K562 (cell line): ENCODE measurements at regions not wholly inside any gene's neighbourhood (a gene's known extent, or its start where the extent isn't known, plus 50 kb on each side); places are given as distances from the start of the nearest gene placed in this dataset.

ENCODE experiments used
- ATAC-seq: fragments of 200-7000 bp; cut with Tn5 transposase; 3 replicates; pipeline ENCODE4 v1.9.1; 2020; ENCODE audit warnings: moderate library complexity
- BruUV-seq: library from RNA; stranded (reverse); fragments of 400-500 nt; replicated peaks from 2 replicates; lab custom pipeline; 2021; lab: Mats Ljungman, UMichigan
- CTCF ChIA-PET: fragments of 300-600 bp; formaldehyde crosslinking; extraction: SDS; loops from one replicate; lab custom pipeline; 2021; ENCODE audit warnings: low intra/inter-chr PET ratio; lab: Yijun Ruan, JAX
- POLR2A ChIA-PET: fragments of 300-600, 350-650 bp; sonication (Branson Sonifier 250); formaldehyde crosslinking; extraction: SDS; loops from one replicate; lab custom pipeline; 2021; ENCODE audit warnings: antibody characterized with exemption, inconsistent platforms; lab: Yijun Ruan, JAX
- DNase-seq, 4 experiments: peaks; one replicate each; pipeline versions ENCODE4 v3.0.0 to v3.0.0-alpha.2; 2011 to 2018; ENCODE audit warnings: low spot score in 3 of 4, mixed read lengths in 3 of 4; ENCODE audit errors: extremely low read depth in 1 of 4
- FAIRE-seq: peaks from 2 replicates; lab custom pipeline; 2011; peaks lifted over from hg19 to GRCh38; lab: Jason Lieb, UNC
- H2AFZ ChIP-seq: 2 replicates; pipeline ENCODE4 v1.6.0; 2011; ENCODE audit warnings: low read depth, low read length, control low read depth, inconsistent platforms
- H3K27ac ChIP-seq: fragments of 200-600 bp; 3 replicates; pipeline ENCODE4 v1.8.0; 2011; ENCODE audit warnings: low read depth, mild to moderate bottlenecking, control low read depth, inconsistent platforms, low read length, moderate library complexity, mixed read lengths; ENCODE audit errors: extremely low read depth
- H3K27me3 ChIP-seq, 2 experiments: fragments of 300-600 bp in 1 of 2; 2 replicates in 1 of 2; 3 replicates in 1 of 2; pipeline versions ENCODE4 v1.6.0 to v1.8.0; 2011; ENCODE audit warnings: inconsistent platforms in 2 of 2, low read length in 2 of 2, mild to moderate bottlenecking in 1 of 2, mixed read lengths in 1 of 2, moderate library complexity in 1 of 2; ENCODE audit not compliant: control insufficient read depth in 2 of 2, insufficient read depth in 2 of 2
- H3K36me3 ChIP-seq: fragments of 300-600 bp; 3 replicates; pipeline ENCODE4 v1.8.0; 2011; ENCODE audit warnings: mild to moderate bottlenecking, low read length, inconsistent platforms; ENCODE audit not compliant: control insufficient read depth, insufficient read depth
- H3K4me1 ChIP-seq, 2 experiments: fragments of 200-600 bp in 1 of 2; replicated peaks in 1 of 2; 2 replicates in 1 of 2; 3 replicates in 1 of 2; pipeline versions ENCODE4 v1.5.1 to v1.8.0; 2011; ENCODE audit warnings: inconsistent platforms in 2 of 2, low read length in 2 of 2, mild to moderate bottlenecking in 1 of 2, mixed read lengths in 1 of 2, moderate library complexity in 1 of 2; ENCODE audit not compliant: control insufficient read depth in 2 of 2, insufficient read depth in 2 of 2
- H3K4me2 ChIP-seq: 2 replicates; pipeline ENCODE4 v1.6.1; 2011; ENCODE audit warnings: low read length, control low read depth, inconsistent platforms, mixed read lengths; ENCODE audit not compliant: insufficient read depth
- H3K4me3 ChIP-seq: fragments of 200-600 bp; sonication (generic), shearing (Covaris generic); 2 replicates; pipeline ENCODE4 v1.5.1; 2016; ENCODE audit warnings: control low read depth, inconsistent platforms
- H3K79me2 ChIP-seq: fragments of 200-600 bp; 3 replicates; pipeline ENCODE4 v1.8.0; 2011; ENCODE audit warnings: low read length, inconsistent platforms; ENCODE audit not compliant: control insufficient read depth, insufficient read depth
- H3K9ac ChIP-seq, 2 experiments: 2 replicates each; pipeline versions ENCODE4 v1.6.0 to v1.6.1; 2011; ENCODE audit warnings: low read depth in 2 of 2, low read length in 2 of 2, control low read depth in 1 of 2, inconsistent platforms in 1 of 2, mild to moderate bottlenecking in 1 of 2, mixed read lengths in 1 of 2; ENCODE audit not compliant: insufficient read depth in 1 of 2
- H3K9me1 ChIP-seq: one replicate; pipeline ENCODE4 v1.6.0; 2011; ENCODE audit warnings: inconsistent platforms, mild to moderate bottlenecking, low read length, moderate library complexity; ENCODE audit not compliant: control insufficient read depth, insufficient read depth
- H3K9me3 ChIP-seq: replicated peaks from 2 replicates; pipeline ENCODE4 v1.5.1; 2011; ENCODE audit warnings: low read depth, low read length, inconsistent platforms; ENCODE audit not compliant: control insufficient read depth, insufficient read depth
- H4K20me1 ChIP-seq: replicated peaks from 2 replicates; pipeline ENCODE4 v1.6.1; 2011; ENCODE audit warnings: low read length, inconsistent platforms, mixed read lengths; ENCODE audit not compliant: control insufficient read depth, insufficient read depth
- FOXK2 ChIP-seq, 2 experiments: fragments of 450-650 bp; IDR thresholded peaks in 1 of 2; conservative IDR thresholded peaks in 1 of 2; 2 replicates each; pipeline ENCODE4 v1.6.1; 2016; ENCODE audit warnings: low read depth in 2 of 2, mild to moderate bottlenecking in 1 of 2
- HDAC2 ChIP-seq: fragments of 450-650 bp; IDR thresholded peaks from 2 replicates; pipeline ENCODE4 v1.6.1; 2016; ENCODE audit warnings: mild to moderate bottlenecking
- HMG20A ChIP-seq: fragments of 450-650 bp; formaldehyde crosslinking; conservative IDR thresholded peaks from 2 replicates; pipeline ENCODE4 v1.4.0; 2020; ENCODE audit warnings: mild to moderate bottlenecking, mixed read lengths
- HNRNPH1 ChIP-seq: fragments of 200-400 bp; formaldehyde crosslinking; optimal IDR thresholded peaks from 2 replicates; pipeline ENCODE3; 2017; ENCODE audit warnings: low read depth, mild to moderate bottlenecking, low read length, moderate library complexity
- MCM5 ChIP-seq: fragments of 450-650 bp; IDR thresholded peaks from 2 replicates; pipeline ENCODE4 v1.6.1; 2016; ENCODE audit warnings: low read depth
- POLR2AphosphoS2 ChIP-seq: IDR thresholded peaks from 2 replicates; pipeline ENCODE4 v1.6.1; 2012; ENCODE audit warnings: low read length, improper control_type of control experiment
- RNF219 ChIP-seq: fragments of 250-450 bp; sonication (Bioruptor Pico); IDR thresholded peaks from 2 replicates; pipeline ENCODE4 v1.5.0; 2022; ENCODE audit warnings: mild to moderate bottlenecking
- TAF9B ChIP-seq: fragments of 450-650 bp; IDR thresholded peaks from 2 replicates; pipeline ENCODE4 v1.6.1; 2018; ENCODE audit warnings: mild to moderate bottlenecking; ENCODE audit not compliant: partially characterized antibody
- ZNF444 ChIP-seq: fragments of 250-450 bp; sonication (Bioruptor Pico); IDR thresholded peaks from 2 replicates; pipeline ENCODE4 v1.4.0; 2020; ENCODE audit warnings: mild to moderate bottlenecking, moderate library complexity
- WGBS: fragments of 100-300 bp; shearing (Covaris generic); methylation state at CpG from one replicate; pipeline ENCODE4 v1.1.6; 2016; ENCODE audit warnings: low coverage, mixed read lengths; ENCODE audit not compliant: insufficient coverage; ENCODE audit errors: missing lambda C conversion rate; 5-methylcytosine and 5-hydroxymethylcytosine counted together
- in situ Hi-C: fragments of 300-500 bp; cut with MboI; formaldehyde crosslinking; loops from 4 replicates; pipeline ENCODE4 v1.15.0; 2018; ENCODE audit warnings: inconsistent platforms, mixed read lengths
- intact Hi-C: fragments of 100-400 bp; cut with micrococcal nuclease; formaldehyde crosslinking; loops from 2 replicates; pipeline ENCODE4 v1.14.2; 2022

GRCh38 chr3:72238010-72238691 is 453.2 kb upstream of the PROK2 start:
- Histone ChIP-seq H3K27ac (no peak overlapping the region), H3K27me3 (no peaks in the 10 kb centered on the region), H3K4me2 (no peak overlapping the region), H3K4me1 (no peaks in the 10 kb centered on the region; a peak in 1 of 5 replicates), H4K20me1 (no peaks in the 10 kb centered on the region), H3K4me3 (no peak overlapping the region), H3K36me3 (no peaks in the 10 kb centered on the region), H3K9ac (no peak overlapping the region; a peak in 1 of 4 replicates), H3K9me3 (no peaks in the 10 kb centered on the region), H3K9me1 (no peaks in the 10 kb centered on the region), H3K79me2 (no peaks in the 10 kb centered on the region), H2AFZ (no peak overlapping the region)
- no peak for DNase-seq
- FAIRE-seq = no peak
- TF ChIP-seq TAF9B (no peak), HDAC2 (no peak), HMG20A (no peak), MCM5 (no peak), RNF219 (no peak), ZNF444 (CRISPR knock-in tag) (no peak), HNRNPH1 (no peak), FOXK2 (conservative IDR thresholded peaks at IDR 0.05 in 1 of 2, IDR thresholded peaks at IDR 0.05 in 1 of 2; ENCODE audit: low read depth in 2 of 2) (no peak), POLR2AphosphoS2 (no peak)
- ChIA-PET CTCF (no interaction called here), POLR2A (no interaction called here)
- intact Hi-C loops = no loop called here
- 46% methylated on average over 6 of the region's 7 CpGs for WGBS
- no peak for ATAC-seq
- in situ Hi-C loops = no loop called here
- BruUV-seq = no TSS peak
